ENCODE measurements at regions not wholly inside any gene's neighbourhood (a gene's known extent, or its start where the extent isn't known, plus 50 kb on each side); places are given as distances from the start of the nearest gene placed in this dataset.

DNA sequence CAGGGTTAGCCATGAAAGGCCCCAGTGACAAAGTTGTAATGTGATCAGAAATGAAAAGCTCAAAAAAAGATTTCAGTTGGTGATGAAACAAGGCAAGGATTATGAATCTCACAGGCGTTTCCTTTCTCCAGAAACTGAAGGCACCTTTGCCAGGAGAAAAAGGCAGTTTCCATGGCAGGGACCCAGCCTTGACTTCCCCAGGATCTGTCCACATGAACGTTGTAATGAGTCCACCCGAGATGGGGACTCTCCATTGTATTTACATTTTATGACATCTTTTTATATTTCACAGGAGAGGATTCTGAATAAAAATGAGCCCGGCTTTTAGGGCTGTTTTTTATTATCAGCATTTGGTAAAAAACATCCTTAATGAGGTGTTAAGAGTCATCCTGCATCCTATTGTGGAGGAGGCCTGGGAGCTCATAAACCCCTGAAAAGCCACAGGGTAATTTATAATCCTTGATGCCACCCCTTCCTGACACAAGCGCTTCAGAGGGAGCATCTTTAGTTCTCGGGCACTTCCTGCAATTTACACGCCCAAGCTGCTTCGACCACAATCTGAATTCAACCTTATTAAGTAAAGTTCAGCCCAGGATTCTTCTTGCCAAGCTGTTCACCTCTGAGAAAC, 74.1 kb upstream of the SALL4 start:
- no peak for DNase-seq (ENCODE audit: low read depth in 2 of 2)

DNA sequence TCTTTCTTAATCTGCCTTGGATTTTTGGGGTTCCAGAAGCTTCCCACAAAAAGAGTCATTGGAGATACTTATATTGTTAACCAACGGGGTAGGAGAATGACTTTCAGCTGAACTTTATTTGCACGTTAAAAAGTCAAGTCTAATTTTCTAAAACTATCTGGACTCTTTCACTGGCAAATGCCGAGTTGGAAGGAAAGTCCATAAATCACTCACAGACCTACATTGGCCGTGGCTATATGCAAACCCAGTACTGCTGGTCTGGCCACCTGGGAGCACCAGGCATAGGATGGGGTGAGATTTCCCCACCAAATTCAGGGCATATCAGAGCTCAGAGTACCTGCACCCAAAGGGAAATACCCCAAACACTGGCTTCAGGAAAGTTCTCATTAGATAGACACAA, 71.3 kb upstream of the SALL4 start:
- DNase-seq (ENCODE audit: low read depth in 2 of 2), result no peak

DNA sequence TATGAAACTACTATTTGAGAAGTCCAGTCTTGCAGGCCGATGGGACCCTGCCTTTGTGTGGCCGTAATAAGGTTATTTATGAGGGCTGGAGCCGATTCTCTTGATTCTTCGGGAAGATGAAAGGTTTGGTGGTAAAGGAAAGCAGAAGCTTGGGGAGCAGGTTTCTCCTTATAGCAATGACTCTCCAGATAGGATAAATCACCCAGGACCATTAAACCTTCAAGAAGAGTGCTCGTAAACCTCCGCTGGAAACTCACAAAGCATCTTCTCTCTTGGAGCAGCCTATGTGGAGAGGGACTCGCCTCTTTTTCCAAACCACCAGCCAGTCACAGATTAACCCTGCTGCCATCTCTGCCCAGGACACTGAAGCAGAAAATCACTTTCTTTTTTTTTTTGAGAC, 69.6 kb upstream of the SALL4 start:
- no peak for DNase-seq (ENCODE audit: low read depth in 2 of 2)

DNA sequence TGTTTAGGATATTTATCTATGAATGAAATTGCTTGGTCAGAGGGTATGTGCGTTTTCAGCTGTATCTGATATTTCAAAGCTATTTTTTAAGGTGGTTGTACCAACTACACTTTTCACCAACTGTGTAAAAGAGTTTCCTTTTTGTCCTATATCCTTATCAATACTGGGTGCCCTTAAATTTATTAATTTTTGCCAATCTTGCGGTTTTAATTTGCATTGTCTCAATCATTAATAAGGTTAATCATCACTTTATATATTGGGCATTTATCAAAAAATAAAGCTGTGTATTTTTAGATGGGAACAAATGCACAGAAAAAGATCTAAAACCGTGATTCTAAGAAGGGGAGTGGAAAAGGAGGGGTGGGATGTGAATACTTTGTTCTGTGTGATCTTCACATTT, 66.7 kb upstream of the SALL4 start:
- DNase-seq (ENCODE audit: low read depth in 2 of 2), result no peak

DNA sequence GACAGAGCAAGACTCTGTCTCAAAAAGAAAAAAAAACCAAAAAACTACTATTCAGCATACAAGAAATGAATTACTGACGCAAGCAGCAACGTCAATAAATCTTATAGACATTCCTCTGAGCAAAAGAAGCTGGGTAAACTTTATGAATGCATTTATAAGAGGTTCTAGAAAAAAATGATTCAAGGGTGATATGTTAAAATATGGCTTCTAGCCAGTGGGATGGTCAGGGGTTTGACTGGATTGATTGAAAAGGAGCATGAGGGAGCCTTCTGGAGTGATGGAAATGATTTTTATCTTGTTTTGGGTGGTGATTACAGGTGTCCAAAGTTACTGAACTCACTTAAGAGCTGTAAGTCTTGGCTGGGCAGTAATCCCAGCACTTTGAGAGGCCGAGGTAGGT, 64.9 kb upstream of the SALL4 start:
- no peak for DNase-seq (ENCODE audit: low read depth in 2 of 2)

DNA sequence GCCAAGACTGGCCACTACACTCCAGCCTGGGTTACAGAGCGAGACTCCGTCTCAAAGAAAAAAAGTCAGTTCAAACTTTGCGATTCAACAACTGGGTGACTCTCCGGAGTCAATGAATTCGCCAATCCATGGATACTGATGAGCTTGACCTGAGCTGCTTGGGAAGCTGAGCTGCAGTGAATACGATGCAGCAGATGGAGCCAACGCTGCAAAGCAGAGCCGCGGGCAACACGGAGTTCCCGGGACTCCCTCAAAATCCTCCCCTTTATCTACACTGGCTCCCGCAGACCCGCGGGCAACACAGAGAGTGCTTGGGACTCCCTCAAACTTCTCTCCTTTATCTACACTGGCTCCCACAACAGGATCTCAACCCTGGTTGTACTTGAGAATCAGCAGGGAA, 62.6 kb upstream of the SALL4 start:
- DNase-seq (ENCODE audit: low read depth in 2 of 2), result no peak

DNA sequence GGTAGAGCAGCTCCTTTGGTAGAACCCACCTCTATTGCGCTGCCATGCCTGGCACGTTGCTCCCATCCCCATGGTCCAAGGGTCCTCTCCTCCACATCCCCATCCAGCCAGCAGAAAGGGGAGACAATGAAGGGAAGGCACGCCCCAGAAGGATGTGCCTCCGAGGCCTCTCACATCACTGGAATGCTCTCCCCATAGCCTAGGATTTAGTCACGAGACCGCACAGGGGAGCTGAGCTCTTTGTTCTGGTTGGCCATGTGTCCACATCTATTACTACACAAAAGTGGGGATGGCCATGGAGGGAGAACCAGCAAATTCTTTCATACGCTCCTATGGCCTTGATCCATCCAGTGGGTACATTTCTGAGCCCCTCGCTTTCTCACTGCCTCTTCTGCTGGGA, 60.5 kb upstream of the SALL4 start:
- DNase-seq (ENCODE audit: low read depth in 2 of 2), result no peak

DNA sequence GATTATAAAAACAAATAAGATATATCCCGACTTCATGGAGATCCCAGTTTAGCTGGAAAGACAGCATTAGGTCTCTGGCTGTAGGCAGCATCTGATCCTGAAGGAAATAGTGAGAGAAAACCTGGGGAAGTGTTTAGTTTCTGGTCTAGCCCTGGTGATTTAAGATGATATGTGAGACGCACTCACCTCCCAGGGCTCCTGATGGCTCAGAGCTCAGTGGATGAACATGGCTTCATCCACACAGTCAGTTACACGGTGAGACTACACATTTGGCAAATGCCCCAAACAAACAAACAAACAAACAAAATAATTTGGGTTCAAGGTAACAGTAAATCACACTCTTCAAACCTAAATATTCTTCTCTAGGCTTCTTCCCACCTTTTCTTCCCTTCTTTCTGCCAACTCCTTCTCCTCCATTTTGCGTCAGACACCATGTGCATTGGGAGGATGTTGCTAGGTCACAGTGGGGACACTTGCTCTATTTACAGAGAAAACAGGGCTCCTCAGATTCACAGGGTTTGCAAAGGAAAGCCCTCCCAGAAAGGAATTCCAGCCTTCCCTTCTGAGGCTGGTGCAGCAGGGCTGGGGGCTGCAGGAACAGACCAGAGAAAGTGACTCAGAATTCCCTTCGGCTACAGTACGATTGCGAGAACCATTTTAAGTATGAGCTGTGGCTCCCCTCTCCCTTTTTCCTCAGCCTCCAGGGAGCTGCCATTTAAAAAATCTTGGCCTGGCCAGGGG, 59.6 kb upstream of the SALL4 start:
- no peak for DNase-seq (ENCODE audit: low read depth in 2 of 2)

DNA sequence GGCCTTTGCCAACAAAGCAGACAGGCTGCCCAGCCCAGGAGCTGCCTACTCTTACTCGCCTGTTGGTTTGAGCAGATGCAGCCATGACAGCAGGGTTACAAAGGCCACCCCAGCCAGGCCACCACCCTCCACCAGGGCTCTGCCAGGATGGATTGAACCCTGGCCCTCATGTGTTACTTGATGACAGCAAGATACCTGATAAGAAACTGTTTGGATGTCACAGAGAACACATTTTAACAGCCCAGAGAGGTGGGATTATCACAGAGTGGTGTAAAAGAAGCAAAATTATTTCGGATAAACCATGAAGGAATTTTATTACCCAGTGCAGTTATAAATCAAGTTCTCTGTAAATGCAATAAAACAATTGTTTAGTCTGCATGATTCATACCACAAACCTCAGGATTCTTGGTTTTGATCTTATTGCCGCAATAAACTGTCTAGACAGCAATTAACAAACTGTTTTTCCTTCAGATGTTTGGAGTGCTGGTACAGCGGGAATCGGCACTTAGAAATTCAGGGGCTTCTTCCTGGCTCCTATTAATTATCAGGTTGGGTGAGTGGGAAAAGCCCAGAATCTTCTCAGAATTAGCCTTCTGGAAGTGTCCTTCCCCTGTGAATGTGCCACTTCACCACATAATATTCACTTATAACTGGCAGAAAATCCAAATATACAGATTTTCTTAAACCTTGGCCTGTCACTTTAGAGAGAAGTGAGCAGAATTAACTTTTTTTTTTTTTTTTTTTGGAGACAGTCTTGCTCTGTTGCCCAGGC, 58.0 kb upstream of the SALL4 start:
- DNase-seq (ENCODE audit: low read depth in 2 of 2), result no peak

DNA sequence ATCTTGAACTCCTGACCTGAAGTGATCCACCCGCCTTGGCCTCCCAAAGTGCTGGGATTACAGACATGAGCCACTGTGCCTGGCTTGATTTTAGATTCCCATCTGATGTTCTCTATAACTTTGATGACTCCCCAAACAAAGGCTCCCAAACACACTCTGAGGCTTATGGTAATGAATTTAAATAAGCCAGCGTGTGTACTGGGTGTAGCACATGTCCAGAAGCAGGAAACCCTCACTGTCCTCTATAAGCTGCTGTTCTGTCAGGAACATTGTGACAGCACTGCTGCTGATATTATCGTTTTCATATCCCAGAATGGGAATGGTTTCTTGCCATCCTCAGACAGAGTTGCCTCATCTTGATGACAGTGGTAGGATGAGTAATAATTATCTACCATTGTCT, 54.1 kb upstream of the SALL4 start:
- DNase-seq (ENCODE audit: low read depth in 2 of 2), result no peak

DNA sequence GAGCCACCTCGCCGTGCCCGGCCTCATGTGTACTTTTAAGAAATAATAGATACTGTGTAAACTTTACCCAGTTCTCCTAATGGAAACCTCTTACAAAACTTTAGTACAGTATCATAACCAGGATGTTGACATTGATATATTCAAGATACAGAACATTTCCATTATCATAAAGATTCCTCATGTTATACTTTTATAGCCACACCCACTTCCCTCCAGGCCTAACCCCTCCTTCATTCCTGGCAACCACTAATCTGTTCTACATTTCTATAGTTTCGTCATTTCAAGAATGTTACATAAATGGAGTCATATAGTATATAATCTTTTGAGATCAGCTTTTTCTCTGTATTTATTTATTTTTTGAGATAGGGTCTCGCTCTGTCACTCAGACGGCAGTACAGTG, 52.6 kb upstream of the SALL4 start:
- no peak for DNase-seq (ENCODE audit: low read depth in 2 of 2)

Measured in stimulated activated CD8-positive, alpha-beta memory T cell treated with anti-CD3 and anti-CD28 coated beads, Interleukin-2, amount 100 ng/mL, for 48 hours (primary cell).